ENCODE measurements at regions not wholly inside any gene's neighbourhood (a gene's known extent, or its start where the extent isn't known, plus 50 kb on each side); places are given as distances from the start of the nearest gene placed in this dataset.

- H3K27ac ChIP-seq (ENCODE audit: low read depth, low read length), result no peak overlapping the region
- H3K27me3 ChIP-seq (ENCODE audit: control insufficient read depth, insufficient read depth, low read length), result no peaks in the 10 kb centered on the region
- no peak overlapping the region for H3K4me3 ChIP-seq (ENCODE audit: low read length)
- H3K4me1 ChIP-seq (ENCODE audit: control insufficient read depth, insufficient read depth, low read length), result no peaks in the 10 kb centered on the region
- H3K9ac ChIP-seq (ENCODE audit: low read length), result no peak overlapping the region
- H3K36me3 ChIP-seq (ENCODE audit: control insufficient read depth, insufficient read depth, low read length), result no peaks in the 10 kb centered on the region
These were observed 66.1 kb upstream of the TLR3 start for GRCh38 chr4:186002853-186003252.

DNA sequence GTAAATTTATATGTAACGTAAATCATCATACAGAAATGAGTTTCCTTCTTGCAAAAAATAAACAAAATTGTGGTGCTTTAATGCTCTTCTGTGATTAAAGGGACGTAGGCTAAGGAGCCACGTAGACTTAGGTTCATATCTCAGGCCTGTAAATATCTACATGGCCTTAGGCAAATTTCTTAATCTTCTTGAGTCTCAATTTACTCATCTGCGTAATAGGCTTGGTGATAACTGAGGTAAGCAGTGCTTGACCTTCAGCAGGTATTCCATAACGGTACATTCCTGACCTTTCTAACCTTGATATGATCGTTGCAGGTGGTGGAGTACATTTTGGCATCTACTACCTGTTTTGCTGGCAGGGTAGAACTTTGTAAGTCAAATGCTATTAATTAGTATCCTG lies 65.2 kb upstream of the TLR3 start:
- no peak overlapping the region for H3K4me3 ChIP-seq (ENCODE audit: low read length)
- H3K9ac ChIP-seq (ENCODE audit: low read length), result no peak overlapping the region
- no peak overlapping the region for H3K27ac ChIP-seq (ENCODE audit: low read depth, low read length)
- H3K36me3 ChIP-seq (ENCODE audit: control insufficient read depth, insufficient read depth, low read length), result no peaks in the 10 kb centered on the region
- no peaks in the 10 kb centered on the region for H3K27me3 ChIP-seq (ENCODE audit: control insufficient read depth, insufficient read depth, low read length)
- no peaks in the 10 kb centered on the region for H3K4me1 ChIP-seq (ENCODE audit: control insufficient read depth, insufficient read depth, low read length)

DNA sequence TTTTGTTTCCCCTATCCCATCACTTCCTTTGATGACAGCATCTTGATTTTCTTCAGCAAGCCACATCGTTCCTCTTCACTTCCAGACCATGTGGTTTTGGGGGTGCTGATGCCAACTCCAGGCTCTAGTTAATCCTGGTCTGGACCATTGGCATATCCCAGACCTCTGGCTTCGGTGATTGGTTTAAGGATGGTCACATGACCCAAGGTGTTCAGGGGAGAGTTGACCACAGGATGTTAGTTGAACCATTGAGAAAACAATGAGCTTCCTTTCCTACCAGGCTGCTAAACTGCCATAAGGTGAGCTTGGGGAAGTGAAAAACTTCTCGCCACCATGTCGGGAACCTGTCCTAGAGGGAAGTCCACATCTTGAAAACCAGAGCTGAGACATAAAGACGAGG lies 60.9 kb upstream of the TLR3 start:
- Histone ChIP-seq H3K27me3 (ENCODE audit: control insufficient read depth, insufficient read depth, low read length) (no peaks in the 10 kb centered on the region), H3K9ac (ENCODE audit: low read length) (no peak overlapping the region), H3K4me3 (ENCODE audit: low read length) (no peak overlapping the region), H3K4me1 (ENCODE audit: control insufficient read depth, insufficient read depth, low read length) (no peaks in the 10 kb centered on the region), H3K27ac (ENCODE audit: low read depth, low read length) (no peak overlapping the region), H3K36me3 (ENCODE audit: control insufficient read depth, insufficient read depth, low read length) (no peaks in the 10 kb centered on the region)

DNA sequence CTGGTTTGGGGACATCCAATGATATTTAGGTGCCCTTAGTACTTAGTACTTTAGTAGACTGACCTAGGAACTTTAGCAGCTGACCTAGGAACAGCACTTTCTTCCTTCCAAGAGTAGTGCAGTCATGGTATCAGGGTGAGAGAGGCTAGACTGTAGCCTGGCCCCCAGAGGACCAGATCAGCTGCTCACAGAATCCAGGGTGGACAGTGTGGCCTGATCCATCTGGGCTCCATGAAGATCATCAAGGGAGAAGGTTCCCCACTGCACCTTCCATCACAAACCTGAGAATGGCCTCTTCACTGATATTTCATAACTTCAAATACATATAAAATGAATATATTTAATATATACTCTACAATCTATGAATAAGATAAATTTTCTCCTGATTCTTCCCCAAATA lies 59.0 kb upstream of the TLR3 start:
- Histone ChIP-seq H3K36me3 (ENCODE audit: control insufficient read depth, insufficient read depth, low read length) (no peaks in the 10 kb centered on the region), H3K4me1 (ENCODE audit: control insufficient read depth, insufficient read depth, low read length) (no peaks in the 10 kb centered on the region)

GRCh38 chr4:186010821-186011220 lies 58.1 kb upstream of the TLR3 start:
- H3K36me3 ChIP-seq (ENCODE audit: control insufficient read depth, insufficient read depth, low read length), result no peaks in the 10 kb centered on the region
- no peak overlapping the region for H3K27ac ChIP-seq (ENCODE audit: low read depth, low read length)
- no peaks in the 10 kb centered on the region for H3K4me1 ChIP-seq (ENCODE audit: control insufficient read depth, insufficient read depth, low read length)
- no peak overlapping the region for H3K4me3 ChIP-seq (ENCODE audit: low read length)
- H3K27me3 ChIP-seq (ENCODE audit: control insufficient read depth, insufficient read depth, low read length), result no peaks in the 10 kb centered on the region
- no peak overlapping the region for H3K9ac ChIP-seq (ENCODE audit: low read length)

More for the DNA sequence above, 59.0 kb upstream of the TLR3 start:
- Histone ChIP-seq H3K4me3 (ENCODE audit: low read length) (no peak overlapping the region), H3K9ac (ENCODE audit: low read length) (no peak overlapping the region), H3K27me3 (ENCODE audit: control insufficient read depth, insufficient read depth, low read length) (no peaks in the 10 kb centered on the region), H3K27ac (ENCODE audit: low read depth, low read length) (no peak overlapping the region)

DNA sequence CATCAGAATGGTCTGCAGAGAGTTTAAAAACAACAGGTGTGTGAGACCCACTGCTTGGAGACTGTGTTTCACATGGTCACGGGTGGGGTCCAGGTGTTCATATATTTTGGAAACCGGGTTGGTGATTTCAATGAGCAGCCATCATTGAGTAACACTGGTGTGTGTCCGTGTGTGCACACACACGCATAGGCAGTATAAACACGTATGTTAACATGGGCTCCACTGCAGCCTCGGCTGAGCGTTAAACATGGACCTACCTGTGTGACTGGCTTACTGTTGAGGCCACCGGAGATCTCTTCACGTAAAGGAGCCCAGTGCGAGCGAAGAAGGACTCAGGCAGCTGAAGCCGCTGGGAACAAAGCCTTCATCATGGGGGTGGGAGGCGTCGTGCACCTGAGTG lies 56.9 kb upstream of the TLR3 start:
- Histone ChIP-seq H3K27me3 (ENCODE audit: control insufficient read depth, insufficient read depth, low read length) (no peaks in the 10 kb centered on the region), H3K9ac (ENCODE audit: low read length) (no peak overlapping the region), H3K36me3 (ENCODE audit: control insufficient read depth, insufficient read depth, low read length) (no peaks in the 10 kb centered on the region), H3K4me1 (ENCODE audit: control insufficient read depth, insufficient read depth, low read length) (no peaks in the 10 kb centered on the region), H3K4me3 (ENCODE audit: low read length) (no peak overlapping the region), H3K27ac (ENCODE audit: low read depth, low read length) (no peak overlapping the region)

- H3K4me3 ChIP-seq (ENCODE audit: low read length), result no peak overlapping the region
These were observed 55.4 kb upstream of the TLR3 start for GRCh38 chr4:186013419-186014186.

DNA sequence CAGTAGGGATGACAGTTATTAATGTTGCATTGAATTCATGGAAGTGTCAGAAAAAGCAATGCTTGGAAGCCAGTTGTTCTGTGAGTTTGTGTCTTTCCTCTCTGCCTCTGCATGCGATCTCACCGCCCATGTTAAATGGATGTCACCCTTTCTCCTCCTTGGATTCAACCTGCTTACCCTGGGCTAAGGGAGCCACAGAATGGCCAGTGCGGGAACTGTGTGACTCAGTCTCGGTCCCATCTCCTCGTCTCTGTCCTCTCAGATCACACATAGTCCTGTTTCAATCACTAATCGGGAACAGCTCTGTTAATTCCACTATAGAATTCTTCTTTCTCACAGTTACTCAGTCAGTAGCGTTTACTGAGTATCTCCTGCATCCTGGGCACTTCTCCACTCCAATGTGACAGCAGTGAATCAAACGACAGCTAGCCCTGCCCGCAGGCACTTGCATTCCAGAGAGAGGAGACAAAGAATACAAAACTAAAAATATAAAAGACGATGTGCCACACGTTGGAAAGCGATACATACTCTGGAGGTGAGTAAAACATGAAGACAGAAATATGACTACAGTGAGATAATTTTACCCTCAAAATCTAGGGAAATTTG lies 53.6 kb upstream of the TLR3 start:
- no peaks in the 10 kb centered on the region for H3K27me3 ChIP-seq (ENCODE audit: control insufficient read depth, insufficient read depth, low read length)
- no peak overlapping the region for H3K27ac ChIP-seq (ENCODE audit: low read depth, low read length)
- no peaks in the 10 kb centered on the region for H3K4me1 ChIP-seq (ENCODE audit: control insufficient read depth, insufficient read depth, low read length)
- no peak overlapping the region for H3K4me3 ChIP-seq (ENCODE audit: low read length)
- no peaks in the 10 kb centered on the region for H3K36me3 ChIP-seq (ENCODE audit: control insufficient read depth, insufficient read depth, low read length)
- H3K9ac ChIP-seq (ENCODE audit: low read length), result no peak overlapping the region

More at GRCh38 chr4:186013419-186014186, 55.4 kb upstream of the TLR3 start:
- Histone ChIP-seq H3K36me3 (ENCODE audit: control insufficient read depth, insufficient read depth, low read length) (no peaks in the 10 kb centered on the region), H3K27ac (ENCODE audit: low read depth, low read length) (no peak overlapping the region), H3K4me1 (ENCODE audit: control insufficient read depth, insufficient read depth, low read length) (no peaks in the 10 kb centered on the region), H3K27me3 (ENCODE audit: control insufficient read depth, insufficient read depth, low read length) (no peaks in the 10 kb centered on the region), H3K9ac (ENCODE audit: low read length) (no peak overlapping the region)

- Histone ChIP-seq H3K9ac (ENCODE audit: low read length) (no peak overlapping the region), H3K36me3 (ENCODE audit: control insufficient read depth, insufficient read depth, low read length) (no peaks in the 10 kb centered on the region), H3K27me3 (ENCODE audit: control insufficient read depth, insufficient read depth, low read length) (peaks cover 3% of the 10 kb centered on the region), H3K4me1 (ENCODE audit: control insufficient read depth, insufficient read depth, low read length) (peaks cover 6% of the 10 kb centered on the region), H3K4me3 (ENCODE audit: low read length) (no peak overlapping the region), H3K27ac (ENCODE audit: low read depth, low read length) (no peak overlapping the region)
These were observed 52.2 kb upstream of the TLR3 start for GRCh38 chr4:186016796-186017195.

GRCh38 chr4:186017801-186018200 lies 51.2 kb upstream of the TLR3 start:
- no peaks in the 10 kb centered on the region for H3K36me3 ChIP-seq (ENCODE audit: control insufficient read depth, insufficient read depth, low read length)

DNA sequence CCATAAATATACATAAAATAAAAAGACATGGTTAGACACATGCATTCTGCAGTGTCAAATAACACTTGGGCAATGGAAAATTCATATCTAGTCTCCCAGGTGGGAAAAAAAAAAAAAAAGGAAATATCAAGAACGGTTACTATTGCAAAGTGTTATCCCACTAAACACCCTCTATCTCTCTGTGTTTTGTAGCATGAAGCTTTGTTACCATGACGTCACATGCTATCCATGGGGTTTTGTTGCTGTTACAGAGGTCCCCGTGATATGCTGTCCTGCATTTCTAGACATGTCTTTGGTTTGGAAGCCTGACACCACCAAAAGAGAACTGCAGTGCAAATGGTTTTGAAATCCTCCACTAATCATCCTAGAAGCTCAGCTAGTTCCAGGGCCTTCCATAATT lies 50.7 kb upstream of the TLR3 start:
- H3K4me3 ChIP-seq (ENCODE audit: low read length), result no peak overlapping the region
- H3K36me3 ChIP-seq (ENCODE audit: control insufficient read depth, insufficient read depth, low read length), result no peaks in the 10 kb centered on the region
- no peak overlapping the region for H3K9ac ChIP-seq (ENCODE audit: low read length)
- peaks cover 6% of the 10 kb centered on the region for H3K4me1 ChIP-seq (ENCODE audit: control insufficient read depth, insufficient read depth, low read length)
- peaks cover 3% of the 10 kb centered on the region for H3K27me3 ChIP-seq (ENCODE audit: control insufficient read depth, insufficient read depth, low read length)
- H3K27ac ChIP-seq (ENCODE audit: low read depth, low read length), result no peak overlapping the region

More at GRCh38 chr4:186017801-186018200, 51.2 kb upstream of the TLR3 start:
- Histone ChIP-seq H3K27me3 (ENCODE audit: control insufficient read depth, insufficient read depth, low read length) (peaks cover 3% of the 10 kb centered on the region), H3K4me1 (ENCODE audit: control insufficient read depth, insufficient read depth, low read length) (peaks cover 6% of the 10 kb centered on the region), H3K27ac (ENCODE audit: low read depth, low read length) (no peak overlapping the region), H3K4me3 (ENCODE audit: low read length) (no peak overlapping the region), H3K9ac (ENCODE audit: low read length) (no peak overlapping the region)

DNA sequence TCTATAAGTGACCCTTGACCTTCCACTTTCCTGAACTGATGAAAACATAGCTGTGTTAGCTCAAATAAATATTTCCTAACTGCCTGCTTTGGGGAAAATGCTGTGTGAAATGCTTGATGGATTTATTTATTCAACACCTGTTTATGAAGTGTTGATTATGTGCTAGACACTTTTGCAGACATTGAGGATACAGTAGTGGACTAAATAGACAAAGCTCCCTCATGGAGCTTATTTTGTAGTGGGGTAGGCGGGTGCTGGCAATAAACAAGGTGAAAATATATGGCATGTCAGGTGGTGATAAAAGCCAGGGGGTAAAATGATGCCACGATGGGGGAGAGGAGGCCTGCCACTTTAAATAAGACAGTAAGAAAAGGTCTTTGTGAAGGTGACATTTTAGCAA lies 50.2 kb upstream of the TLR3 start:
- Histone ChIP-seq H3K9ac (ENCODE audit: low read length) (no peak overlapping the region), H3K27ac (ENCODE audit: low read depth, low read length) (no peak overlapping the region), H3K4me1 (ENCODE audit: control insufficient read depth, insufficient read depth, low read length) (peaks cover 6% of the 10 kb centered on the region)

More for the DNA sequence above, 50.2 kb upstream of the TLR3 start:
- Histone ChIP-seq H3K27me3 (ENCODE audit: control insufficient read depth, insufficient read depth, low read length) (peaks cover 3% of the 10 kb centered on the region), H3K4me3 (ENCODE audit: low read length) (no peak overlapping the region), H3K36me3 (ENCODE audit: control insufficient read depth, insufficient read depth, low read length) (no peaks in the 10 kb centered on the region)
